AG08396 (cell line): ENCODE measurements at regions not wholly inside any gene's neighbourhood (a gene's known extent, or its start where the extent isn't known, plus 50 kb on each side); places are given as distances from the start of the nearest gene placed in this dataset.
A peak's percentile ranks its signal among the peaks of the same experiment; 100 is the strongest.

Experiments used
- DNase-seq: peaks from one replicate; pipeline ENCODE4 v3.0.0; 2012; ENCODE audit warnings: low spot score, mixed read lengths

GRCh38 chr5:125506124-125506523 is 759.7 kb upstream of the ZNF608 start:
- no peak for DNase-seq

DNA sequence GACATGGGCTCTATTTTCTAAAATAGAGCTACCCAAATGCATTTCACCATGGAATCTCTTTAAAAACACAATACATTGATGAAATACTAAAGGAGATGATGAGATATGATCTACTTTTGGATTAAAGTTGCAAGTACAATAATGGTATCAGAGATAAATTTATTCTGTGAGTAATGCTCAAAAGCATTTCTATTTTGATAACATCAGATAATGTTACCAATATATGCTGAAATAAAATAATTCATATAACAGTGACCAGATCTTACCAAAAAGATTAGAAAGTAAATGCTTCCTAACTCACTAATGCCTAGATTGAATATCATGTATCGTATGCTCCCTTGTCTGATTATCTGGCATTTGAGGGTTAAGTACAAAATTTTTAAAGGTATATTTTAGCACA is 761.8 kb upstream of the ZNF608 start:
- DNase-seq = no peak

- DNase-seq = no peak
Measured at GRCh38 chr5:125510651-125511050, 764.2 kb upstream of the ZNF608 start.

- DNase-seq = no peak
Measured at GRCh38 chr5:125517973-125518550, 771.6 kb upstream of the ZNF608 start.

DNA sequence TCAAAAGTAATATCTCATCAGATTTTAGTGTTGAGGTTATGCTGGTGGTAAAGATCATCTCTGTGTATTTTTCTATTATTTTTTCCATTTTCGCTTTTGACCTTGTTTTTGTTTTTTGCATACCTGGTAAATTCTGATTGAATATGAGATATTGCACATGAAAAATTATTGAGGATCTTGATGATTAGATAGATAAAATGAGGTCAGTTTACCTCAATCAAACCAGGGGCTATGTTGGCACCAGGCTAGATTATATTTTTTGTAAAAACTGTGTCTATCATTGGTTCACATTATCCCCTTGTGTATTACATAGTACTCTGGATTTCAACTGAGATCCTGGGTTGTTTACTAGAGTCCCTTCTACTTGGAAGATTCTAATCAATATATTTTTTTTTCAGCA is 774.9 kb upstream of the ZNF608 start:
- DNase-seq = no peak

GRCh38 chr5:125525356-125525755 is 778.9 kb upstream of the ZNF608 start:
- DNase-seq = no peak

GRCh38 chr5:125526966-125527365 is 780.5 kb upstream of the ZNF608 start:
- no peak for DNase-seq

DNA sequence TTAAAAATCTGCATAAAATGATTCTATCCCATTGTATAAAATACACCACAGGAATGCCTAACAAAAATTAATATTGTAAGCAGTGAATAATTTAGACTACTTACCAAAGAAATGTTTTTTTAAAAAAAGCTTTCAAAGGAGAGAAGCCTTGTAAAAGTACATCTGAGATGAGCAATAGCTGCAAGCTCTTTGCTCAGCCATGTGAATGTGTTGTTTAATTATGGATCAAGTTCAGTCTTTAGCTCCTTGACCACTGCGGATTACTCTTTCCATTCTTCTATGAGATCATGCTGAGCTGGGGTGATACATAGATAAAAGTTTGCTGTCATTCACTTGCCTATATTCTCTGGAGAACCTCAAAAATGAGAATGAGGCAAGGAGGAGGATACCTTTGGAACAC is 782.4 kb upstream of the ZNF608 start:
- DNase-seq = no peak

GRCh38 chr5:125530833-125531615 is 784.6 kb upstream of the ZNF608 start:
- no peak for DNase-seq

- DNase-seq = no peak
Measured at GRCh38 chr5:125536095-125536494, 789.7 kb upstream of the ZNF608 start.

DNA sequence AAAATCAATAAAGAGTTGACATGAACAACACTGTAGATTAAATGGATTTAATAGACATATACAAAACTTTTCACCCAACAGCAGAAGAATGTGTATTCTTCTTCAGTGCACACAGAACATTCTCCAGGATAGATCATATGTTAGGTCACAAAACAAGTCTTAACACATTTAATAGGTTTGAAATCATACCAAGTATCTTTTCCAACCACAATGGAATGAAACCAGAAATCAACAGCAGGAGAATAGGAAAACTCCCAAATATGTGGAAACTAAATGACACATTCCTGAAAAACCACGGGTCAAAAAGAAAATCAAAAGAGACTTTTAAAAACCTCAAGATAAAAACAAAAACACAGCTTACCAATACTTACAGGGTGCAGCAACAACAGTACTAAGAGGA is 790.1 kb upstream of the ZNF608 start:
- no peak for DNase-seq

- no peak for DNase-seq
Measured at GRCh38 chr5:125537661-125538060, 791.2 kb upstream of the ZNF608 start.

- no peak for DNase-seq
Measured at GRCh38 chr5:125538469-125538868, 792.0 kb upstream of the ZNF608 start.

DNA sequence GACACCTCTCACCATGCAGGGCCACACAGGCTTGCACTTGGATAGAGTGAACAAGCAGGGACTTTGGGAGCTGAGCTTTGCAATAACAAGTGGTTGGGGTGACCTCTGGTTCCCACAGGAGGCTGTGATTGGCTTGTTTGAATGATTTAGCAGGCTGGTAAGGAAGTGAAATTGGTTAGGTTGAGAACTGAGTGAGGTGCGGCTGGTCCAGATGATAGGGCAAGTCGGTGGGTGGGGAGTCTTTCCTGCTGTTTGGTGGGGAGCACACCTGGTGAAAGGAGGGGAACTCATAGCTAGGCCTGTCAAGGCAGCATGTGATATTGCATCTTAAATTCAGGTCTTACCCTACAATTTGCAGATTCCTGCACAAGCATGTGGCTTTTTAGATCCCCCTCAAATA is 794.6 kb upstream of the ZNF608 start:
- no peak for DNase-seq

GRCh38 chr5:125549322-125549911 is 803.0 kb upstream of the ZNF608 start:
- no peak for DNase-seq

DNA sequence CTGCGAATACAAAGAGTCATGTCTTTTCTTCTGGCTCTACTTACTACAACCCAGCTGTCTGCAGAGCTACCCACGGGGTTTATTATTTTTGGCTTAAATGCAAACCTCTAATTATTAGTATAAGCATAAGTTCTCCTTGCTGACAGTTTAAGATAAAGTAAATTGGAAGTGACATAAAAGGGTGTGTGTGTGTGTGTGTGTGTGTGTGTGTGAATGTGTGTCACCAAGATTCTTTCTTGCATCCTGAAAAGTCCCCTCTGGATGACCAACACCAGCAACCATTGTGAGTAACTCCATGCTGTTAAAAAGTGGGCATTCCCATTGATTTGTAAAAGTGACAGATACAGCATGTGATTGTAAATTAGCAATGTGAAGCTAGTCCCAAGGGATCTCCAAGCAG is 803.8 kb upstream of the ZNF608 start:
- peak; percentile 15 for DNase-seq

GRCh38 chr5:125551246-125551645 is 804.8 kb upstream of the ZNF608 start:
- DNase-seq = no peak

DNA sequence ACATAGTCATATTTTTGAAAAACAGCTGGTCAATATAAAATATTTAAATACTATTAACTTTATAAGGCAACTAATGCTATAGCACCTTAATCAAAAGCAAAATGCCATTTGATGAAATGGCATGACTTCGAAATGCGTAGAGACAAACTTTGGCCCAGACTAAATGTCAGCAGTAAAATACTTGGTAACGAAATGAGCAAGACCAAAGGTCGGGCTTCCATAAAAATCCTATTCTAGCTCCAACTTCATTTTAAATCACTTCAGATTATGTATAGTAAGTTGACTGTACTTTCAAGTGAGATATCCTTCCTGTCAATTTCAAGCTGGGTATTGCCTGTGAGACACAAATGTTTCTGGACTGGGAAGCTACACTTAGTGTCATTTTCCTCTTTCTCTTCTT is 805.4 kb upstream of the ZNF608 start:
- no peak for DNase-seq

DNA sequence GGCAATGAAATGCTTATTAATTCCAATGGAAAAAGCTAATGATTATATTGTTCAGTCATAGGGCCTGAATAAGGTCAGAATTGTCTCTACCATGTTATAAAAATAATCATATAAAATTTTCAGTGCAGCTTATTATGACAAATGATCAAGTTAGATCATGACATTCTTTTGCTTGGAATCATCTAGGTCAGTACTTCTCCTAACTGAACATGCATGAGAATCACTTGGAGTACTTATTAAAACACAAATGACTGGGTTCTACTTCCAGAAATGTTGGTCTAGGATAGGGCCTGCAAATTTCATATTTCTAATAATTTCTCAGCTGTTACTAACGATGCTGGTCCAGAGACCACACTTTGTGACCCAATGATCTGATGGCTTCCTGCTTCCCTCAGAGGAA is 806.0 kb upstream of the ZNF608 start:
- no peak for DNase-seq

GRCh38 chr5:125554355-125554754 is 807.9 kb upstream of the ZNF608 start:
- DNase-seq = no peak

- no peak for DNase-seq
Measured at GRCh38 chr5:125555591-125555990, 809.2 kb upstream of the ZNF608 start.

- DNase-seq = no peak
Measured at GRCh38 chr5:125558016-125558415, 811.6 kb upstream of the ZNF608 start.

- DNase-seq = no peak
Measured at GRCh38 chr5:125558466-125558865, 812.0 kb upstream of the ZNF608 start.

DNA sequence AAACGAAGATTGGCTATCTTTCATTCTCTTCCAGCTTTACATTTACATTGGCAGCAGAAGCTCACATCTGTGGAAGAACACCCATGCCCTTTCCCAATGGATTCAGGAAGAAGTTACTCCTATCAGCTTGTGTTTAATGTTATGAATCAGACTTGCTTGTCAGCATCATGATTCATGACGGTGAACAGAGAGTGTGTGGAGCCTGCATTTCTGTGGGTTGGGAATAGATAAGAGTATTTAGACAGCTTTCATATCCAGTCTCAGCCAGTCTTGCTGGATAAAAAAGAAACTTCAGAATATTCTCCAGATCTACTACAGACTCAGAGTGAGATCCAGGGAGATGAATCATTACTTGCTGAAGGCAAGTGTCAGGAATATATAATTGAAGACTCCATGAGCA is 812.9 kb upstream of the ZNF608 start:
- DNase-seq = peak; percentile 62
